ENCODE measurements at regions not wholly inside any gene's neighbourhood (a gene's known extent, or its start where the extent isn't known, plus 50 kb on each side); places are given as distances from the start of the nearest gene placed in this dataset.

GRCh38 chr6:91045161-91045560 is 458.3 kb upstream of the MAP3K7 start:
- peaks cover 15% of the 10 kb centered on the region for H3K4me1 Mint-ChIP-seq

DNA sequence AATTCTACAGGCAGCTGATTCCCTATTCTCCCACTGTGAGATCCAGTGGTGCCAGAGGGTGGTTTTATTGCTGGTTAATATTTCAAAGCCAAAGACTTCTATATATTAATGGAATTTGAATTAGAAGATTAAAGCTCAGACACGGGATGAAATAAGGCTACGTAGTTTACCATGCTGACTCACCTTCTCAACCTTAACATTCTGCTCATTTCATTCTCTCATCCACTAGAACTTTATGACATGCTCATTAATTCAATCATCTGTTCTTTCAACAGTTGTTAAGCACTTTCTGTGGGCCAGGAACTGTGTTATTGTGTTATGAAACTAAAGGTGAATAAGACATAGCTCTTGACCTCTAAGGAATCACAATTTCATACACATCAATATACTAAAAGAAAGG is 456.9 kb upstream of the MAP3K7 start:
- Mint-ChIP-seq H3K4me1 (peaks cover 15% of the 10 kb centered on the region), H3K9me3 (peaks cover 16% of the 10 kb centered on the region), H3K4me3 (no peak overlapping the region), H3K27ac (no peak overlapping the region), H3K36me3 (no peaks in the 10 kb centered on the region), H3K27me3 (ENCODE audit: low read depth) (no peaks in the 10 kb centered on the region)
- no peak for TF ChIP-seq CTCF (IDR thresholded peaks at IDR 0.05; ENCODE audit: unreplicated experiment)
- no peak for DNase-seq (ENCODE audit: low spot score in 2 of 2, unreplicated experiment in 2 of 2)

More at GRCh38 chr6:91045161-91045560, 458.3 kb upstream of the MAP3K7 start:
- Mint-ChIP-seq H3K4me3 (no peak overlapping the region), H3K27ac (peak overlapping the region; percentile 34), H3K9me3 (peaks cover 16% of the 10 kb centered on the region), H3K27me3 (ENCODE audit: low read depth) (no peaks in the 10 kb centered on the region), H3K36me3 (no peaks in the 10 kb centered on the region)
- no peak for DNase-seq (ENCODE audit: low spot score in 2 of 2, unreplicated experiment in 2 of 2)
- TF ChIP-seq CTCF (IDR thresholded peaks at IDR 0.05; ENCODE audit: unreplicated experiment), result no peak

- H3K9me3 Mint-ChIP-seq, result peaks cover 16% of the 10 kb centered on the region
- no peaks in the 10 kb centered on the region for H3K36me3 Mint-ChIP-seq
- TF ChIP-seq CTCF (IDR thresholded peaks at IDR 0.05; ENCODE audit: unreplicated experiment), result no peak
- DNase-seq (ENCODE audit: low spot score in 2 of 2, unreplicated experiment in 2 of 2), result no peak
- no peak overlapping the region for H3K27ac Mint-ChIP-seq
- H3K4me1 Mint-ChIP-seq, result peaks cover 15% of the 10 kb centered on the region
- H3K27me3 Mint-ChIP-seq (ENCODE audit: low read depth), result no peaks in the 10 kb centered on the region
- H3K4me3 Mint-ChIP-seq, result no peak overlapping the region
Measured at GRCh38 chr6:91042656-91043055, 455.8 kb upstream of the MAP3K7 start.

GRCh38 chr6:91033964-91034363 is 447.1 kb upstream of the MAP3K7 start:
- Mint-ChIP-seq H3K9me3 (no peaks in the 10 kb centered on the region), H3K36me3 (no peaks in the 10 kb centered on the region)
- no peak for DNase-seq (ENCODE audit: low spot score in 2 of 2, unreplicated experiment in 2 of 2)

DNA sequence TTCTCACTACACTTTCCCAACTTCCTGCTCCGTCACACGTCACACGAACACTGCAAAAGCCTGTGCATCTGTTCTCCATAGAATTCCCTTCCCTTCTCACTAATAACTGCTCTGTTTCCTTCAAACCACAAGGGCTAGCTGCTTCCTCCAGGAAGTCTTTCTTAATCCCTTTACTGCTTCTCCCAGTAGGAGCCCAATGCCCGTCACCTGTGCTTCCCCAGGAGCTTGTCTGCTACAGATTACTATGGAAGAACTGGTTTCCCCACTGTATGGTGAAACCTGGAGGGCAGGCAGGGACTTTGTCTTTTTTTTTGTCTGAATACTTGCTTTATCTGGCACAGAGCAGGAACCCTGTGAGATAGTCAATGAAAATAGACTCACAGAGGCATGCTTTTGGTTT is 444.7 kb upstream of the MAP3K7 start:
- Mint-ChIP-seq H3K4me1 (peaks cover 66% of the 10 kb centered on the region), H3K36me3 (no peaks in the 10 kb centered on the region), H3K27ac (peak overlapping the region; percentile 65), H3K4me3 (no peak overlapping the region), H3K27me3 (ENCODE audit: low read depth) (peaks cover 5% of the 10 kb centered on the region), H3K9me3 (no peaks in the 10 kb centered on the region)
- no peak for TF ChIP-seq CTCF (IDR thresholded peaks at IDR 0.05; ENCODE audit: unreplicated experiment)
- no peak for DNase-seq (ENCODE audit: low spot score in 2 of 2, unreplicated experiment in 2 of 2)

More at GRCh38 chr6:91033964-91034363, 447.1 kb upstream of the MAP3K7 start:
- Mint-ChIP-seq H3K27me3 (ENCODE audit: low read depth) (no peaks in the 10 kb centered on the region), H3K4me1 (peaks cover 61% of the 10 kb centered on the region), H3K4me3 (no peak overlapping the region), H3K27ac (no peak overlapping the region)
- TF ChIP-seq CTCF (IDR thresholded peaks at IDR 0.05; ENCODE audit: unreplicated experiment), result no peak

DNA sequence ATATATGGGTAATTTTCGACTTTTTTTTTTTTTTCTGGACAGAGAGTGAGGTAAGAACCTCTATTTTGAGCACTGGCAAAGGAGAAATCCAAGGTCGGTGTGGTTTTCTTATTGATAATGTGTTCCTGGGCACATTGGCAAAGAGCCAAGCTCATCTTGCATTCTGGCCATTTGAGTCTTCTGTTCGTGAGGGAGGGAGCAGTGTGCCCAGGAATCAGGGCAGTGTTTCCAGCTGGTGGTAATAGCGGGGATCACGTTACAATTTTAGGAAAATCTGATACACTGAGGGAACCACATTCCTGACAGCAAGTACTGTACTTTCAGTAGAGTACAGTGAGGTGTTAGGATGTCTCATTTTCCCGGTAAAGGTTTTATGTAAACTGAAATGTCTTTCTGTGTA is 442.3 kb upstream of the MAP3K7 start:
- H3K4me3 Mint-ChIP-seq, result no peak overlapping the region
- H3K9me3 Mint-ChIP-seq, result no peaks in the 10 kb centered on the region
- H3K36me3 Mint-ChIP-seq, result no peaks in the 10 kb centered on the region
- H3K27me3 Mint-ChIP-seq (ENCODE audit: low read depth), result peaks cover 5% of the 10 kb centered on the region
- no peak for DNase-seq (ENCODE audit: low spot score in 2 of 2, unreplicated experiment in 2 of 2)
- no peak for TF ChIP-seq CTCF (IDR thresholded peaks at IDR 0.05; ENCODE audit: unreplicated experiment)
- peaks cover 50% of the 10 kb centered on the region for H3K4me1 Mint-ChIP-seq
- H3K27ac Mint-ChIP-seq, result peak overlapping the region; percentile 69
